Uterus (tissue), 2 donors: ENCODE measurements at regions not wholly inside any gene's neighbourhood (a gene's known extent, or its start where the extent isn't known, plus 50 kb on each side); places are given as distances from the start of the nearest gene placed in this dataset.

ENCODE experiments used
- CTCF ChIP-seq, 4 experiments: fragments of 200-600 bp in 2 of 4; fragments of 450-650 bp in 2 of 4; sonication (generic) in 2 of 4; IDR thresholded peaks; one replicate each; pipeline ENCODE4 v1.5.1; 2016 to 2019; ENCODE audit warnings: antibody characterized with exemption in 4 of 4, mild to moderate bottlenecking in 2 of 4, moderate library complexity in 1 of 4
- POLR2A ChIP-seq, 2 donors: fragments of 450-650 bp; IDR thresholded peaks; one replicate each; pipeline ENCODE4 v1.6.1; 2016; ENCODE audit warnings: antibody characterized with exemption in 2 of 2, mild to moderate bottlenecking in 1 of 2, moderate library complexity in 1 of 2

GRCh38 chr7:42457663-42458062 lies 220.7 kb upstream of the GLI3 start:
- no peak for TF ChIP-seq POLR2A (IDR thresholded peaks at IDR 0.05)
- no peak for TF ChIP-seq CTCF (IDR thresholded peaks at IDR 0.05)
